ENCODE measurements at regions not wholly inside any gene's neighbourhood (a gene's known extent, or its start where the extent isn't known, plus 50 kb on each side); places are given as distances from the start of the nearest gene placed in this dataset.

DNA sequence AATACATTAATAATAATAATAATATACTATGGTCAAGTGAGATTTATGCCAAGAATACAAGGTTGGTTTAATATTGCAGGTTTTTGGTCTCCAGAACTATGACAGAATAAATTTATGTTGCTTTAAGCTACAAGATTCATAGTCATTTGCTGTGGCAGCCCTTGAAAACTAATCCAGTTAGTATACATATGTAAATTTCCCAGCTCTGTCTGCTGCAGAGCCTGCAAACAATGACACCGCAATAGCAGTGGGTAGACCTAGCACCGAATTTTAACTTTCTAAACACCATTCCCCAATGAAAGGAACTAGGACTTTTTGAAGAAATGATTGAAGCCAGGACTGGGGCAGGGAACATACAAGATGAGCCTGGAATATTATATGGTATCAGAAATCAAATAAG lies 647.7 kb upstream of the NRSN1 start:
- TF ChIP-seq, protein P1, sequence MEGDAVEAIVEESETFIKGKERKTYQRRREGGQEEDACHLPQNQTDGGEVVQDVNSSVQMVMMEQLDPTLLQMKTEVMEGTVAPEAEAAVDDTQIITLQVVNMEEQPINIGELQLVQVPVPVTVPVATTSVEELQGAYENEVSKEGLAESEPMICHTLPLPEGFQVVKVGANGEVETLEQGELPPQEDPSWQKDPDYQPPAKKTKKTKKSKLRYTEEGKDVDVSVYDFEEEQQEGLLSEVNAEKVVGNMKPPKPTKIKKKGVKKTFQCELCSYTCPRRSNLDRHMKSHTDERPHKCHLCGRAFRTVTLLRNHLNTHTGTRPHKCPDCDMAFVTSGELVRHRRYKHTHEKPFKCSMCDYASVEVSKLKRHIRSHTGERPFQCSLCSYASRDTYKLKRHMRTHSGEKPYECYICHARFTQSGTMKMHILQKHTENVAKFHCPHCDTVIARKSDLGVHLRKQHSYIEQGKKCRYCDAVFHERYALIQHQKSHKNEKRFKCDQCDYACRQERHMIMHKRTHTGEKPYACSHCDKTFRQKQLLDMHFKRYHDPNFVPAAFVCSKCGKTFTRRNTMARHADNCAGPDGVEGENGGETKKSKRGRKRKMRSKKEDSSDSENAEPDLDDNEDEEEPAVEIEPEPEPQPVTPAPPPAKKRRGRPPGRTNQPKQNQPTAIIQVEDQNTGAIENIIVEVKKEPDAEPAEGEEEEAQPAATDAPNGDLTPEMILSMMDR (IDR thresholded peaks at IDR 0.05) = no peak
- TF ChIP-seq POLR2A (IDR thresholded peaks at IDR 0.05) (no peak), EP300 (IDR thresholded peaks at IDR 0.05) (no peak)

Measured in sigmoid colon (tissue), 4 donors.